ENCODE measurements at regions not wholly inside any gene's neighbourhood (a gene's known extent, or its start where the extent isn't known, plus 50 kb on each side); places are given as distances from the start of the nearest gene placed in this dataset.

GRCh38 chr15:70461017-70461416 lies 302.3 kb downstream of the UACA start:
- Mint-ChIP-seq H3K27me3 (peaks cover 31% of the 10 kb centered on the region), H3K27ac (peak overlapping the region; percentile 9), H3K9me3 (no peaks in the 10 kb centered on the region), H3K4me3 (no peak overlapping the region), H3K36me3 (ENCODE audit: low read depth) (no peaks in the 10 kb centered on the region), H3K4me1 (ENCODE audit: low read depth) (peaks cover 53% of the 10 kb centered on the region)
- intact Hi-C loops (cut with micrococcal nuclease): loop anchor here (5.0 to 10.0 kb wide), 4 partner anchors 196 to 984 kb away; no protein-coding TSS in a partner anchor

- no peaks in the 10 kb centered on the region for H3K36me3 Mint-ChIP-seq (ENCODE audit: low read depth)
- peak overlapping the region; percentile 54 for H3K27ac Mint-ChIP-seq
- peaks cover 14% of the 10 kb centered on the region for H3K27me3 Mint-ChIP-seq
- no peak overlapping the region for H3K4me3 Mint-ChIP-seq
- no peaks in the 10 kb centered on the region for H3K9me3 Mint-ChIP-seq
- intact Hi-C loops (cut with micrococcal nuclease): no loop called here
- H3K4me1 Mint-ChIP-seq (ENCODE audit: low read depth): peaks cover 50% of the 10 kb centered on the region
Observed at GRCh38 chr15:70459312-70459711, 304.0 kb downstream of the UACA start.

- Mint-ChIP-seq H3K4me1 (ENCODE audit: low read depth) (peaks cover 6% of the 10 kb centered on the region), H3K36me3 (ENCODE audit: low read depth) (no peaks in the 10 kb centered on the region), H3K27ac (no peak overlapping the region), H3K4me3 (no peak overlapping the region), H3K27me3 (peaks cover 29% of the 10 kb centered on the region), H3K9me3 (no peaks in the 10 kb centered on the region)
- intact Hi-C loops (cut with micrococcal nuclease): no loop called here
Observed at GRCh38 chr15:70453766-70454165, 309.6 kb downstream of the UACA start.

GRCh38 chr15:70453238-70453637 lies 310.1 kb downstream of the UACA start:
- Mint-ChIP-seq H3K27me3 (peaks cover 34% of the 10 kb centered on the region), H3K9me3 (no peaks in the 10 kb centered on the region), H3K4me1 (ENCODE audit: low read depth) (peaks cover 12% of the 10 kb centered on the region), H3K36me3 (ENCODE audit: low read depth) (no peaks in the 10 kb centered on the region), H3K27ac (no peak overlapping the region), H3K4me3 (no peak overlapping the region)
- intact Hi-C loops (cut with micrococcal nuclease): no loop called here

- Mint-ChIP-seq H3K4me1 (ENCODE audit: low read depth) (peaks cover 24% of the 10 kb centered on the region), H3K4me3 (no peak overlapping the region), H3K27me3 (peaks cover 46% of the 10 kb centered on the region), H3K36me3 (ENCODE audit: low read depth) (no peaks in the 10 kb centered on the region), H3K27ac (no peak overlapping the region), H3K9me3 (no peaks in the 10 kb centered on the region)
- intact Hi-C loops (cut with micrococcal nuclease): no loop called here
Observed at GRCh38 chr15:70451821-70452653, 311.3 kb downstream of the UACA start.

GRCh38 chr15:70450142-70450443 lies 313.3 kb downstream of the UACA start:
- no peak overlapping the region for H3K4me3 Mint-ChIP-seq
- H3K27me3 Mint-ChIP-seq: peaks cover 53% of the 10 kb centered on the region
- H3K36me3 Mint-ChIP-seq (ENCODE audit: low read depth): no peaks in the 10 kb centered on the region
- no peaks in the 10 kb centered on the region for H3K9me3 Mint-ChIP-seq
- H3K4me1 Mint-ChIP-seq (ENCODE audit: low read depth): peaks cover 24% of the 10 kb centered on the region
- H3K27ac Mint-ChIP-seq: no peak overlapping the region
- intact Hi-C loops (cut with micrococcal nuclease): no loop called here

- Mint-ChIP-seq H3K9me3 (no peaks in the 10 kb centered on the region), H3K27me3 (peaks cover 58% of the 10 kb centered on the region), H3K4me3 (no peak overlapping the region), H3K4me1 (ENCODE audit: low read depth) (peaks cover 24% of the 10 kb centered on the region), H3K27ac (no peak overlapping the region), H3K36me3 (ENCODE audit: low read depth) (no peaks in the 10 kb centered on the region)
- intact Hi-C loops (cut with micrococcal nuclease): no loop called here
Observed at GRCh38 chr15:70449311-70450141, 313.8 kb downstream of the UACA start.

- intact Hi-C loops (cut with micrococcal nuclease): no loop called here
- H3K27me3 Mint-ChIP-seq: peaks cover 59% of the 10 kb centered on the region
- H3K4me3 Mint-ChIP-seq: peak overlapping the region; percentile 53
- peak overlapping the region; percentile 63 for H3K27ac Mint-ChIP-seq
- H3K9me3 Mint-ChIP-seq: no peaks in the 10 kb centered on the region
- H3K4me1 Mint-ChIP-seq (ENCODE audit: low read depth): peaks cover 28% of the 10 kb centered on the region
- no peaks in the 10 kb centered on the region for H3K36me3 Mint-ChIP-seq (ENCODE audit: low read depth)
Observed at GRCh38 chr15:70447928-70448698, 315.2 kb downstream of the UACA start.

GRCh38 chr15:70447521-70447920 lies 315.8 kb downstream of the UACA start:
- Mint-ChIP-seq H3K27ac (peak overlapping the region; percentile 63), H3K27me3 (peaks cover 65% of the 10 kb centered on the region), H3K9me3 (no peaks in the 10 kb centered on the region), H3K4me1 (ENCODE audit: low read depth) (peaks cover 28% of the 10 kb centered on the region), H3K36me3 (ENCODE audit: low read depth) (no peaks in the 10 kb centered on the region), H3K4me3 (no peak overlapping the region)
- intact Hi-C loops (cut with micrococcal nuclease): no loop called here

- peaks cover 28% of the 10 kb centered on the region for H3K4me1 Mint-ChIP-seq (ENCODE audit: low read depth)
- H3K36me3 Mint-ChIP-seq (ENCODE audit: low read depth): no peaks in the 10 kb centered on the region
- H3K27ac Mint-ChIP-seq: no peak overlapping the region
- no peaks in the 10 kb centered on the region for H3K9me3 Mint-ChIP-seq
- no peak overlapping the region for H3K4me3 Mint-ChIP-seq
- intact Hi-C loops (cut with micrococcal nuclease): no loop called here
- H3K27me3 Mint-ChIP-seq: peaks cover 67% of the 10 kb centered on the region
Observed at GRCh38 chr15:70447081-70447480, 316.3 kb downstream of the UACA start.

GRCh38 chr15:70443486-70444273 lies 319.7 kb downstream of the UACA start:
- Mint-ChIP-seq H3K36me3 (ENCODE audit: low read depth) (no peaks in the 10 kb centered on the region), H3K27me3 (peaks cover 57% of the 10 kb centered on the region), H3K4me3 (no peak overlapping the region), H3K9me3 (no peaks in the 10 kb centered on the region), H3K27ac (no peak overlapping the region), H3K4me1 (ENCODE audit: low read depth) (peaks cover 37% of the 10 kb centered on the region)
- intact Hi-C loops (cut with micrococcal nuclease): no loop called here

- Mint-ChIP-seq H3K9me3 (no peaks in the 10 kb centered on the region), H3K27me3 (peaks cover 48% of the 10 kb centered on the region), H3K36me3 (ENCODE audit: low read depth) (no peaks in the 10 kb centered on the region), H3K4me3 (no peak overlapping the region), H3K27ac (no peak overlapping the region), H3K4me1 (ENCODE audit: low read depth) (peaks cover 28% of the 10 kb centered on the region)
- intact Hi-C loops (cut with micrococcal nuclease): no loop called here
Observed at GRCh38 chr15:70442616-70443321, 320.6 kb downstream of the UACA start.

- Mint-ChIP-seq H3K36me3 (ENCODE audit: low read depth) (no peaks in the 10 kb centered on the region), H3K27me3 (peaks cover 42% of the 10 kb centered on the region), H3K9me3 (no peaks in the 10 kb centered on the region), H3K4me3 (no peak overlapping the region), H3K27ac (no peak overlapping the region), H3K4me1 (ENCODE audit: low read depth) (peaks cover 23% of the 10 kb centered on the region)
- intact Hi-C loops (cut with micrococcal nuclease): no loop called here
Observed at GRCh38 chr15:70442211-70442610, 321.1 kb downstream of the UACA start.

Data from dendritic cell treated with granulocyte-macrophage colony-stimulating factor and Interleukin-4, amounts not matched to agents 40 ng/mL and 50 ng/mL, for 4 days (primary cell).